HG03469 (cell line): ENCODE measurements at regions not wholly inside any gene's neighbourhood (a gene's known extent, or its start where the extent isn't known, plus 50 kb on each side); places are given as distances from the start of the nearest gene placed in this dataset.
"Not testable (repeated sequence)": the region's sequence is repeated elsewhere in the genome, so short reads cannot be mapped to it uniquely, and the experiment has no call there.

Source experiments
- ATAC-seq: cut with Tn5 transposase; IDR thresholded peaks from one replicate; pipeline ENCODE4 v1.9.1; 2021; ENCODE audit warnings: mild to moderate bottlenecking, moderate library complexity, moderate number of reproducible peaks; ENCODE audit not compliant: unreplicated experiment

DNA sequence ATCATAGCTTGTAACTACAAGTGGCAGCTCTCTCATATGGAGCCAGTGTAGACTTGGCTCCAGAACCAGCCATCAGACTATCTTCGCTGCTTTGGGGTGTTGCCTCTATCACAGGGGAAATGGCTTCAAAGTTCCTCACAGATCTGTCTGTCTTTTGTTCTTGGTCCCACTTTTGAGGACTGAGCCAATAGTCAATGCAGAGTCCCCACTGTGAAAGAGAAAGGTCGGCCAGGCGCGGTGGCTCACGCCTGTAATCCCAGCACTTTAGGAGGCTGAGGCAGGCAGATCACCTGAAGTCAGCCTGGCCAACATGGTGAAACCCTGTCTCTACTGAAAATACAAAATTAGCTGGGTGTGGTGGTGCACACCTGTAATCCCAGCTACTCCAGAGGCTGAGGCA lies 86.9 kb upstream of the FZD7 start:
- ATAC-seq = not testable (repeated sequence)

DNA sequence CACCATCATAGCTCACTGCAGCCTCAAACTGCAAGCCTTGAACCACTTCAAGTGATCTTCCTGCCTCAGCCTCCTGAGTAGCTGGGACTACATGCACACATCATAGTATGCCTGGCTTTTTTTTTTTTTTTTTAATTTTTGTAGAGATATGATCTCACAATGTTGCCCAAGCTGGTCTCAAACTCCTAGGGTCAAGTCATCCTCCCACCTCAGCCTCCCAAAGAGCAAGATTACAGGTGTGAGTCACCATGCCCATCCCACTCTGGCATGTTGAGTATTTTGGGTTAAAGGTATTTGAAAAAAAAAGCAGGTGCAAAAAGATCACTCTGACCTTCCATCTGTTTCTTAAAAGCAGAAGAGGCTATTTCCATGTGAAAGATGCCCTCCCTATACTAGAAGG lies 86.4 kb upstream of the FZD7 start:
- no peak for ATAC-seq

DNA sequence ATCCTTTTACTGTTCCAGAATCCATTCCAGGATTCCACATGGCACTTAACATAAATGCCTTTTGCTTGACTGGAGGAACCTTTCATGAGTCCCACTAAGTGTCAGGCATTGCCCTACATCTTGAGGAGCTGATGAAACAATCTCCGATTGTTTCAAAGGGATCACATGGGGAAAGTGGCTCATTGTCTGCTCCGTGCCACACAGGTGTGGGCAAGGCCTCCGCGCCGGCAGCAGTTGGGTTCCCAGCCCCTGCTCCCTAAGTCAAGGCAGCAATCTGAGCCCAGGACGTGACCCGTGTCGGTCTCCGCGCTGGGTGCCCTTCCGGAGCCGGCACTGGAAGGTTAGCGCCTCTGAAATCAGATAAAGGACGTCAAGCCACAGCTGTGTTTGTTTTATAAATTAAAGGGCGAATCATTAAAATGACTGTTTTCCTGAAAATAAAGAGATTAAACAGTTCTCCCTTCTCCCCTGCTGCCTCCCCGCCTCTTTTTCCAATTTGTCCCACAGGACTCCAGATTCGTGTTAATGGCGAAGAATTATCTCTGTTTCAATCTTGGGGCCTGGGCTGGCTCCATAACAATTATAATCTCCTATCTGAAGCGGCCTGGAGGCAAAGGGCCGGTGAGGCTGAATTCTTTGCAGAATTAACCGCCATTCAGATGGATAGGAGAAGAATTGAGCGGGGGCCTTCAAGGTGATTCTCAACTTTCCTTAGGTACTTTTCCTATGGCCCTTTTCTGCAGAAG lies 84.3 kb upstream of the FZD7 start:
- no peak for ATAC-seq

DNA sequence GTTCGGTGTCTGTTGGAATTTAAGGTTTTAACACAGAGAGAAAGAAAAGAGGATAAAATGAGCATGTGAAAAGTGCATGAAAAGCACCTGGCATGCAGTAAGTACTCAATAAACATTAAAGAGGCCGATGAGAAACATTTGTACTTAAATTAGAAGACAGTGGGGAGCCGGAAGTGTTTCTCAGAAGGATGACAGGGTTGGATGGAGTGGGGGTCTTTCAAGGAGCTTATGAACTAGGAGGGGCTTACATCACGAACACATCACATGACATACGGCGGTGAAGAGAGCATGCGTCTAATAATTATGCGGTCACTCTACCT lies 83.8 kb upstream of the FZD7 start:
- no peak for ATAC-seq

DNA sequence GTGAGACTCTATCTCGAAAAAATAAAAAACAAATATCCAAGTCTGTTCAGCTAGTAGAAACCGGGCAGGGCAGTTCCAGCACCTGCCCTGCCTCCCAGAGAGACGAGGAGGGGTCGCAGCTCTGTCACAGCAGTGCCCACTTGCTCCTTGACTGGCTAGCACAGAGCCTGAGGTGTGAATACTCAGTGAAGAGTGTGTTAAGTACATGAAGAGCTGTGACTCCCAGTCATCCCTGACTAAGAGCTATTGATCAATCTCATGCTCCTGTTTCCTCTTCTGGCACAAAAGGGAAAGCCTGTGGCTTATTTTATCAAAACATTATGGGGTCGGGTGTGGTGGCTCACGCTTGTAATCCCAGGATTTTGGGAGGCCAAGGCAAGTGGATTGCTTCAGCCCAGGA lies 83.0 kb upstream of the FZD7 start:
- no peak for ATAC-seq

DNA sequence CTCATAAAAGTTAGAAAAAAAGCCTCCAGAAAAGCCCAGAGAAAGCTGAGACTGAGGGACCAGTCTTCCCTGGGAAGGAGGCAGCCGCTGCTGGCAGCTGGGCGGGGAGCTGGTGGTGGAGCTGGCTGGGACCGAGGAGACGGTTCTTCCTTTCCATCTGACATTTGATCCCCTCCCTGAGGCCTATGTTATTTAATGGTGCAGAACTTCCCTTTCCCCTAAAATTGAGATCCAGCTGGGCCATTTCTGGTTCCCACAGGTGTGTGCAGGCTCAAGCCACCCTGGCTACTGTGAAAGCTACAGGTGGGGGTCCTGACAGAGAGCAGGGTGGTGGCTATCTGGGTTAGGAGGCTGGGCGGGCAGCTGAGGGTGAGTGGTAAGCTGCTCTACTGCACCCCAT lies 81.5 kb upstream of the FZD7 start:
- no peak for ATAC-seq

DNA sequence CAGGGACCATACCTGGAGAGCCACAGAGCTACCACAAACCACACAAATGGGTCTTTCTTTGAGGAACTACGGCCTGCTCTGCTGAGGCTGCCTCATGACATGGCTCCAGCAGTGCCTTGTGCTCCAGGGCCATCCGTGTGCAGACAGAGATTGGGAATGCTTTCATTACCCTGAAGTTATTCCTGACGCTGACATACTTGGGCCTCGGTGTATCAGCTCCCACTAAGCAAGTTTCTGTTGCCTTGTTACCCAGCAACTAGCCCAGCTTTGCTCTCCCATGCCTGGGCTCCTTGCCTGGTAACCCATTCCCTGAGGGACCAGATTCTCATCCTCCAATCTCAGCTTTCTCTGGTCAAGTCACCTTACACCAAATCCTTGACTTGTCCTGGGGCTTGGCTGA lies 80.3 kb upstream of the FZD7 start:
- ATAC-seq = no peak

DNA sequence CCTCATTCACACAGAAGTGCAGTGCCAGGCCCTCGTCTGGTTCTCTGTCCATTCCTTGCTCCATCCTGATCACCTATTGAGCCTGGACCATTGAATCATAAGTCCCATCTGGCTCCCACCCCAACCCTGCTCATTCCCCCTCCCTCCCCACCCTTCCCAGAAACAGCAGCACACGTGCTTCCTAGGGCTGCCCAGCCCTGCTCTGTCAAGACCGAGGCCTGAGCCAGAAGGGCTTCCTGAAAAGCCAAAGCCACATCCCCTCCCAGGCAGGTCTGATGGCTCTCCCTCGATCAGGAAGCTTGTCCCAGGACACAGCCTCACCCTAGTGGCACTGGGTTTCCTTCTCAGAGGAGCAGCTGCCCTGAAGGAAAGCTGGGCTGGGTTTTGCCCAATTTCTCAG lies 79.8 kb upstream of the FZD7 start:
- no peak for ATAC-seq

DNA sequence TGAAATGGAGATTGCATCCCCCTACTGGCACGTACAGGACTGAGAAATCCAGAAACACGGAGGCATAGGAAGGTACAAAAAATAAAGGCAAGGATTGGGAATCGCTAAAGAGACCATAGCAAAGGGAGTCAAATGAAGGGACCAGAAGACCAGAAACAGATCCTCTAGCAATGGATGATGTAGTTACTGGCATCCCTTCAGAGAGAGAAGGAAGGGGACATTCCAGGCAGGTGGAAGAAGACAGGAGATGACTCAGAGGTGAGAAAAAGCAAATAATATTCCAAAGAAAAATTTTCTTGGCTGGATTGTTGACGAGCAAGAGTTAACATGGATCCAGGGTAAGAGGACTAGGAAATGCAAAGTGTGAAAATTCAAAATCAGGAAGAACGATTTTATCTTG lies 78.4 kb upstream of the FZD7 start:
- ATAC-seq = no peak

DNA sequence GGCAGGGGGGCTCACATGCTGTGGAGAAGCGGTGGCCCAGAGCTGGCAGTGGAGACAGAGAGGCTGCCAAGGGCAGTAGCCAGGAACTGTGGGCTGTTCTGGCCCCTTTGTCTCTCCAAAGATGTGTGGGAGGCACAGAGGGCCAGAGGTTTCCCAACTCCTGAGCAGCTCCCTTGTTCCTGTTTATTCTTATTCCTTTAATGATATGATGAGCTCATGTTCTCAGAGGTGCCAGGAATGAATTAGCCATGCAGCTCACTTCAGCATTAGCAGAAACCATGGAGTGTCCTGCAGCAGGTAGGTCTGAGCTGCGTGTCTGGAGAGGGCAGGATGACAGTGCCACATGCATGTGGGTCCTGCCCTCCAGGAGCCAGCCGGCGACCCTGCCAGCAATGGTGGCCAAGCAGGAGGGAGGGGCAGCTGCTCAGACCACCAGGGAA lies 77.9 kb upstream of the FZD7 start:
- ATAC-seq = no peak

DNA sequence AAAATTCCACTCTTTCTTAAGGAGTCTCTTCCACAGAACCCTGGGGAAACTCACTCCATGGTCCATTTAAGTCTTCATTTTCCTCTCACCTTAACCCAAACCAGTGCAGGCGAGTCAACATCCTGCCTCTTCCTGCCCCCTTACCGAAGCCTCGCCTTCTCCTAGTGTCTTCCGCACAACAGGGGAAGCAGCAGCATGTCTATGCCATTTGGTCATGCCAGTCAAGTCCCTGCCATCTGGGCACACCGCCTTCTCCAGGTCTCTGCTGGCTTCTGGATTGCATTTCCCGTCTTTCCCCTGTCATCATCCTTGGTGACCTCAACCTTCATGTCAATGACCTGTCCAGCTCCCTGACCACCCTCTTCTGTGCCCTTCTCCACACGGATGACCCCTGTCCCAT lies 77.3 kb upstream of the FZD7 start:
- no peak for ATAC-seq

DNA sequence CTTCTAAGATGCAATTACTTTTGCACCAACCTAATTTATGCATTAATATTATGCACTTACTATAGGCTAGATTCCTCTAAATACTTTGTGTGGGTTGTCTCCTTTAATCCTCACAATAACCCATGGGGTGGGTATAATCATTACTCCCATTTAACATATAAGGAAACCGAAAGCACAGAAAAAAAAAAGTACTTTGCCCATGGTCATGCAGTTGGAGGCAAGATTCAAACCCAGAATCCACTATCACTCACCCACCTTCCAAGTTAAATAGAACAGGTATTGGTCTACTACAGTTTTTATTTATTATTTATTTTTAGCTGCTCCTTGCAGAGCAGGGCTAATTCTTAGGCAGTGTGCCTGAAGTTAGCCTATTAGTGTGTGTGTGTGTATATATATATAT lies 76.6 kb upstream of the FZD7 start:
- no peak for ATAC-seq

DNA sequence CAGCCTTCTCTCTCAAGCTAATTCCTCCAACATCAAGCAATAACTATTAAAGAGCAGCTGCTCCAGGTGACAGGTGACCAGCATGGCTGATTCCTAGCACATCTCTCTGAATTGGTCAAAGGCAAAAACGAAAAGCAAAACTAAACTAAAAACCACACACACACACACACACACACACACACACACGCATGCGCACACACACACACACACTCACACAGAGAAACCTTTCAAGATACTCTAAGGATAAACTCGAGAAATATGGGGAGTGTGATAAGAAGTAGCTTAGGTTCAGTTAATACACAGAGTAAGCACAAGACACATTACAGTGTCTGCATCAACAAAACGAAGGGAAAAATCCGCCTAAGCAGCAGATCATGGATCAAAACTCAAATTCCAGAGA lies 74.5 kb upstream of the FZD7 start:
- ATAC-seq = no peak

DNA sequence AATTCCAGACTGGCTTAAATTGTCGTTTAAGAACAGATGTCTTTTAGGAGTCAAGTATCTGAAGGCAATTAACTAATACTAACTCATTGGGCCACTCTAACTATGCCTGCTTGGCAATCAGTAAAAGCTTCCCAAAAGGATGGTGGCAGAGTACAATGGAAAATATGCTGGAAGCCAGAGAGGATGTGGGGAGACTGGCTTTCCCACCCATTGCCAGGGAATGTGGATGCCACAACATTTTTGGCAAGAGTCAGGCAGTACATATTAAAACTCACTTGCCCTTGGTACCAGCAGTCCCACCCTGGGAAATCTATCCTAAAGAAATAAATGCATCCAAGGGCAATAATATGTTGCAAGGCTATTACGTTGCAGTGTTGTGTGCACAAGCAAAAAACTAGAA lies 74.0 kb upstream of the FZD7 start:
- no peak for ATAC-seq

DNA sequence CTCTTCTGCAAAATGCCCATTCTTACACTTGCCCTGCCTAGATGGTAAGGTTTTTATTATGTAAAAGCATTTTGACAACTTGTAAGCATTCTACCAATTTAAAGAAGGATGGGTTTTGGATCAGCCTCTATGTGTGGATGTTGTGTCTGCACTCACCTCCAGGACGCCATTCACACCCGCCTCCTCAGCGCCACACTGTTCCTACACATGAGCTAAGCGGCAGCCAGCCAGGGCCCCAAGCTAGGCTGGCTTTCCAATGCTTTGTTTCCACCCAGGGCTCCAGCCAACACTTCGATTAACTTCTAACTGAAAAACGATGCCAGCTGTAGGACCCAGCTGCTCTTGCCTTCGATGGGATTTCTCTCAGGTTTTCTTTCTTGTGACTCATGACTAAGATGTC lies 73.3 kb upstream of the FZD7 start:
- no peak for ATAC-seq

DNA sequence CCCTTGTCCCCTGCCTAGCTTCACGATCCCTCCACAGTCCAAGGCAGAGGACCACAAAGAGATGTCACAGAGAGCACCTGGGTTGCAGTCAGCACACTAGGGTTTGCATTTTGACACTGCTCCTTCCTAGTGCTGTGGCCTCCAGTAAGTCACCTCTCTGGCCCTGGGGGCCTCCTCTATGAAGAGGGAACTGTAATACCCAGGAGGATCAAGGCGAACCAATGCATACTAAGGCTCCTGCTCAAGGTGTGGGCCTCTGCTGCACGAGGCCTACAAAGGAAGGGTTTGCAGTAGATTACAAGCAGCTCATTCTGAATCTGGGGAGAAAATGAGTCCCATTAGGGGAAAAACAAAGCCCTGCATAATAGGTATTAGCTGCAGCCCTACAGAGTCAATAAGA lies 72.3 kb upstream of the FZD7 start:
- no peak for ATAC-seq

DNA sequence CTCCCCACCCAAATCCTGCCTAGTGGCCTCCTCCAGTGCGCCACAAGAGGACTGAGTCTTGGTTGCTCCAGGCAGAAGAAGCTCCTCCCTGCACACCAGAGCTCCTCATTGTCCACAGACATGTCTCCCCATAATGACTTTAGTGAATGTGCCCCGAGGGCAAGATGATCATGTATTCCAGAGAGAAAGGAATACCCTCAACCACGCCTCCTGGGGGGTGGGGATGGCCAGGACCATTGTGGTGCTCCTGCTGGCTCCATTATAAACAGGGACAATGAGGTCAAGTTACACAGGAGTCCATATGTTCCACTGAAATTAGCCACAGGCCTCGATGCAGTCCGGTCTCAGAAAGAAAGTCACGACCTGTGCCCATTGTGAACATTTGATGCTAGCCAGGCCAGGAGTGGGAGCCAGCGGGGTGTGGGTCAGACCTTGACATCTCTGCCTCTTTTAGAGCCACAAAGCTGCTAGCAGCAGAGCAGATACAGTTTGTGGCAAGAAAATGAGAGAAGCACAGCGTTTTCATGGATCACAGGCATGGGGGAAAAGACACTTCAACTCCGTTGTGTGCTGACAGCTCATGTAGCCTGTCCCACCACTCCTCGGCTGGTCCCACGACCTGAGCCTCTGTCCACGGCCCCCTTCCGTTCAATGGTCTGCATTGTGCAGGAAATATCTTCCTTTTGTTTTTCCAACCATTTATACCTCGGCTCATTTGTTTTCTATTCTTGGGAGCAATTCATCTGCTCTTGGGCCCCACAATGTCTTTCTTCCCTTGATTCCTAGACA lies 70.7 kb upstream of the FZD7 start:
- ATAC-seq = no peak

DNA sequence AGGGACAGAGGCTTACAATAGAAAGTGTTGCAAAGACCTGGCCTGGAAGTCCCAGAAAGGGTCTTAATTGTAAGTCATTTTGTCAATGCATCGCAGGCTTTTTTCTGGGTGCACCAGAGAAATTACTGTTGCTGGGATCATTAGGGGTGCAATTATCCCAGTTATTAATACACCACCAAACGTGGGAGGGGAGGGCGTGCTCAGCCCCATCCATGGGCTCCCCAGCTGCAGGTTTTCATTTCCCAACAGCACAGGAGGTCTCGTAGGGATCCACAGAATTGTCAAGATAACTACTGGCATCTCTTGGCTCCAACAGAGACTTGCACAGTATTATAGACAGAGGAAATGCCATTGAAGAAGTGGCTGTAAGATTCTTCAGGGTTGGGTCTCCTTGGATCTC lies 69.6 kb upstream of the FZD7 start:
- ATAC-seq = no peak

DNA sequence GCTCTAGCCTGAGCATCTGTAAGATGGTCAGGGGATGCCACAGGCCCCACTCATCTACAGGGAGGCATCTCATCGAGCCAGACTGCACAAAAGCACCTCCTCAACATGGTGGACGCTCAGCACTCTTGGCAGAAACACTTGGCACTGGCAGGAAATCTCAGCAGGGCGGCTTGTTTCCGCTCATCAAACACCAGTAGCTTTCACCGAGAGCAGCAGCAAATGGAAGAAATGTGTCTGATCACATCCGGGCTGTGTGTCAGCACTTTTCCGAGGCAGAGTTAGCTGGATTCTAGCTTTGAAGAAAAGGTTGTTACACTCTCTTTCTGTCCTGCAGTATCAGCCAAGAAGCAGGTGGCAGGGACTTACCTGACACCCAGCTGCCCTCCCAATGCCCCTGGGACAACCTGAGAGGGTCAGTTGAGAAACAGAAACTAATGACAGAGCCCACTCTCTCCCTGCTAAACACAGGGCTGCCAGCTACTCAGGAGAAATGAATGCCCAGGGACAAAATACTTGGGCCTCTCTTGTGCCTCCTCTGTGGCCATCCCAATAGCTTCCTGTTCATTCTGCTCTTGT lies 68.9 kb upstream of the FZD7 start:
- no peak for ATAC-seq

DNA sequence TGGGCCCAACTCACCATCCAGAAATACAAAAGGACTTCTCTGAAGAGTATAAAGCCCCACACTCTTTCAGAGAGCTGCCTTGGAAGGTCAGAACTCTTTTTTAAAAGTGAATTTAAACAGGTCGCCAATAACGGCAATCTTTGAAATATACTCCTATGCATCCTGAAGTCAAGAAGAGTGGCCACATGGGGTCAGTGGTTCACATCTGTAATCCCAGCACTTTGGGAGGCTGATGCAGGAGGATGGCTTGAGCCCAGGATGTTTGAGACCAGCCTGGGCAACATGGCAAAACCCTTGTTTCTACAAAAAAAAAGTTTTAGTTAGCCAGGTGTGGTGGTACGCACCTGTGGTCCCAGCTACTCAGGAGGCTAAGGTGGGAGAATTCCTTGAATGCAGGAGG lies 68.1 kb upstream of the FZD7 start:
- ATAC-seq = no peak

DNA sequence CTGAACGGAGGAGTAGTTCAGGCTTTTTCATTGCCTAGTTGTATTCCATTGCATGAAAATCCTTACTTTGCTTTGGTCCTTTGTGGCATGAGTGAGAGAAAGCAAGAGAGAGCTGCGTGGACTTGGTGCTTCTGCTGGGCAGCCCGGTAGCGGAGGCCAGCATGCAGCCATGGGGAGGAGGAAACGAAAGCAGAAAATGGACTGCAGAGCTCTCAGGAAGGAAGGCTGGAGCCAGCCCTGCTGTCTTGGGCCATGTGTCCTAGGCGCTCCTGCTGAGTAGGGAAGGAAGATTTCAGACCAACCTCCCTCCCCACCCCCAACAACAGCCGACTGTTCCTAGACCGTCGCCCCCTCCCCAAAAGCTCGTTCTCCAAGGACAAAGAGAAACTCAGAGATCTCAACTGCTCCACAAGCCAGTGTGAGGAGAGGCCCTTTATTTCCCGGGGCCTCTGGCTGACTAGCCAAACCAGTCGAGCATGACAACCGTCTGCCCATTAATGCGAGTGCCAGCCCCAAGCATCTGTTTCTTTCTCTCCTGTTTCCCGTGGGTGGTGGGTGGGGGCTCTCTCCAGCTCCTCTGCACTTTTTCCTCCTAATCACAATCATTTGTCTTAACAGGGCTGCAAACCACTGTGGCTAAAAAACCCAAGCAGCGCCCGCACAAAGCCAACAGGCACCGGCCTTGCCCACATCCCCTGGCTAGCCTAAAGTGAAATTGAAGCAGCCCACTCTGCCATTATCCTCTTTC lies 66.8 kb upstream of the FZD7 start:
- no peak for ATAC-seq

DNA sequence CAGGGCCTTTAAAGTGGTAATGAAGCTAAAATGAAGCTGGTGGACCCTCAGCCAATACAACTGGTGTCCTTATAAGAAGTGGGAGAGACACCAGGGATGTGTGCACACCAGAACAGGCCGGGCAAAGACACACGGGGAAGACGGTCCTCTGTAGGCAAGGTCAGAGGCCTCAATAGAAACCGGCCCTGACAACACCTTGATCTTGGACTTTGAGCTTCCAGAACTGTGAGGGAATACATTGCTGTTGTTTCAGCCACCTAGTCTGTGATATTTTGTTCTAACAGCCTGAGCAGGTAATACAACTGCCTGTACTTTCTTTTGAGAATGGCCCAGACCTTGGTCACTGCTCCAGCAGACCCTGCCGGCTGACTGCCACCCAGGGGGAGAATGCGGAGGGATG lies 65.6 kb upstream of the FZD7 start:
- no peak for ATAC-seq
